GM21825 (cell line): ENCODE measurements at regions not wholly inside any gene's neighbourhood (a gene's known extent, or its start where the extent isn't known, plus 50 kb on each side); places are given as distances from the start of the nearest gene placed in this dataset.
"Not testable (repeated sequence)": the region's sequence is repeated elsewhere in the genome, so short reads cannot be mapped to it uniquely, and the experiment has no call there.

Experiments
- ATAC-seq: cut with Tn5 transposase; IDR thresholded peaks from one replicate; pipeline ENCODE4 v1.9.1; 2021; ENCODE audit warnings: mild to moderate bottlenecking, moderate library complexity; ENCODE audit not compliant: unreplicated experiment

DNA sequence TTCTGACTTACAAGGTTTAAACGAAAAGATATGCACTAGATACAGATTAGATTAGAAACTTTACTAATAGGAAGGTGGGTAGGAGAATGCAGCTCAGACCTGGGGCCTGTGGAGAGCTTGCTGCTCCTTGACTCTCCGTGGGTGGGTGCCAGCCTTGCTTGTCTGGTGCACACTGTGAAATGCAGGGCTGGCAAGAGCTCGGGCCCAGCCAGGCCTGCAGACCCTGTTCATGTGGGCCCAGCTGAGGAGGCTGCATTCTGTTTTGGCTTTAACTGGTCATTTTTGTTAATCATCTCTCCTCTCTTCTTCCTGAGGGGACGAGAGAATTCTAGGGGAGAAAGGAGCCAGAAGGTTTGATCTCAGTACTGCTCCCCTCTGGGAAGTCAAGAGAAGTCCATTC lies 325.4 kb downstream of the QKI start:
- no peak for ATAC-seq

DNA sequence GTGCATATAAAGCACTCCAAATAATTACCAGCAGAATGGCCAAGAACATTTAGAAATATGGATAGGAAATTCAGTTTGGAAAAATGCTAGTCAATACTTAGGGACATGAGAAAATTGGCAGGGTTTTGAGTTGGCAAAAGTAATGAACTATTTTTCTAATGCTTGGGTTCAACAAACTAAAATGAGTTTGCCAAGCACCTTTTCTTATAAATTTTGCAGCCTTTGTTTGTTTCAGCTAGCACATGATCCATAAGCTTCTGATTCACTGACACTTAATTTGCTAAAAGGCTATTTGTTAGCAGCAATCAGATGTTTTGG lies 324.8 kb downstream of the QKI start:
- no peak for ATAC-seq

DNA sequence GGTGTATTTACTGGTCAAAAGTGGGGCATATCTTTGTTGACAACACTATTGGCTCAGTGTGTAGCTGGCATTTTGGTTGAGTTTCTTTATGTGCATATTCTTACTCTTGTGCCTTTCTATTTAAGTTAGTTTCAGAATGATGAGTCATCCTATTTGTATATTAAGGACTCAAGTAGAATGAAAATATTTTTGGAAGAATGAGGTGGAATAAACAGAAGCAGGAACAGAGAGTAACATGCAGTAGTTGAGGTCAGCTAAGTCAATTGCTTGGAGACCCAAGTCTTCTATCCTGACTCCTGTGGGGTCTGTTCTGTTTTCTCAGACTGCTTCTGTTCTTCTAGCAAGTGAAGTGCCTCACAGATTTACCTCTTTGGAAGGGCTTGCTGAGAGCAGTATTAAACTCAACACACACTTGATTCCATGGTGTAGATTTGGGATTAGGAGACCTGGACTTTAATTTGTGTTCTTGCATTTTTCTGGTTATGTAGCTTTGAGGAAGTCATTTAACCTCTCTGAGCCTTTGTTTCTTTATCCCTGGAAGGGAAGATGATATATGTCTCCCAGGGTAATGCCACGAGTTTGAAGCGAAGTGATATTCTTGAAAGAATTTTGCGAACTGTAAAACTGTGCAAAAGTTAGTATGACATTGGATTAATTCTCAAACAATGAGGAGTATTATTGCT lies 324.3 kb downstream of the QKI start:
- peak; percentile 69 for ATAC-seq

DNA sequence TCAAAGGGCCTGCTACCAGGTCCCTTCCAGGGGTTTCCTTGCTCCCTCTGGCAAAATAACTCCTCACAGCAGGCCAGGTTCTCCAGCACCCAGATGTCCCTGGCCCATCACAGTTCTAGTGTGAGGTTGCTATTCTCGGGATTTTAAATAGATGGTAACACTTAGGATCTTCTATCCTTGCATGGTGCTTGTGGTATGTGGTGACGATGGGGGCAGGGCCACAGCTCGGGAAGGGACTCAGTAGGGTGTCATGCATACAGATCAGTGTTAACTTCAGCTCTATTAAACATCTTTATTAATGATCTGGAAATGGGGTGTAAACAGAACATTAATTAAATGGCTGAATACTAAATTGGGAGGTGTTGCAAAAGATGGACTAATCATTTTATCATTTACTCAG lies 323.8 kb downstream of the QKI start:
- no peak for ATAC-seq

DNA sequence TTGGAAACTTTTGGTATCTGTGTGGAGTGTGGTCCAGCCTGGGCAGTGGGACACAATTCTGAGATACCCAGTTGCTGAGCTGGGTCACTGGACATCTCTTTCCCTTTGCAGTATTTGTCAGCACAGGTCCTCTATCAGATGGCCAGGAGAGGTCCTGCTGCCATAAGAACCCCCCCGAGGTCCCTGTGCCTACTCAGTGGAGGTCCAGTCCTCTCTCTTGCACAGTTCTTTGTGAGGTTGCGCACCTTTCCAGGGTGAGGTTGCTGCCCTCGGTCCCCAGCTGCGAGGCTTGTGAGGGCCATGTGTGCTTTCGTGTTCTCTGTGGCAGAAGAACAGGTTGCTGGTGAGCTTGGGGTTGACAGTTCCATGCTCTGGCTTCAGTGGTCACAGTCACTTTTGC lies 320.6 kb downstream of the QKI start:
- ATAC-seq, result no peak

DNA sequence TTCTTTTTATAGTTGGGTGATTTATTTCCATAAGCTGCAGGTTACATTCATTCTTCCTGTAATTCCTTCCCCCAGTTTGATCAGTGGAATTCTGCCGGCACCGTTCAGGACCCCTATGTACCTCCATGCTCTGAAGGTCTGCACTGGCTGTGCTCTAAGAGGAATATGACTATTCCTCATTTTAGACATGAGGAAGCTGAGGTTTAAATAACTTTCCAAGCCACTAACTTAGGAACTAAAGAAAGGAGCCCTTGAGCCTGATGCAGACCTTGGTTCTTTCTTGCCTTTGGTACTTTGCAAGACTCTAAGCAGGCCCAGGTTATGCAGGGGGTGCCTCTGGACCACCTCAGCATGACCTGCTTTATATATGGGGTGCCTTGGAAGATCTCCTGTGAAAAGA lies 318.5 kb downstream of the QKI start:
- no peak for ATAC-seq

DNA sequence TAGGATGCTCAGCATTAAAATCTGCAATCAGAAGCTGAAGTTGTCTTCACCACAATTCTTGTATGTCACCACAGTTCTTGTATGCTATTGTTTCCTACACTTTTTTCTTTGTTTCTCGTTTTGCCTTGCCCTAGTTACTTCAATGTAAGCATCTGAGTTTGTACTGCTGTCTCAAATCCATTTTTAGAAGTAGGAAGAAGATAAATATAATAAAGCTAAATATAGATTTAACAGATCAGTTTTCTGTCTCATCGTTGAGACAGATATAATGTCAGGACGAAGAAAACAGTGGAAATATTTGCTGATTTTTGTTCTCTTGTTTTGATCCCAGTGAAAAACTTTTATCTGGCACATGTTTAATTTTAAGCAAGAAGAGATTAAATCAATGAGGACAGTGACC lies 318.0 kb downstream of the QKI start:
- no peak for ATAC-seq

DNA sequence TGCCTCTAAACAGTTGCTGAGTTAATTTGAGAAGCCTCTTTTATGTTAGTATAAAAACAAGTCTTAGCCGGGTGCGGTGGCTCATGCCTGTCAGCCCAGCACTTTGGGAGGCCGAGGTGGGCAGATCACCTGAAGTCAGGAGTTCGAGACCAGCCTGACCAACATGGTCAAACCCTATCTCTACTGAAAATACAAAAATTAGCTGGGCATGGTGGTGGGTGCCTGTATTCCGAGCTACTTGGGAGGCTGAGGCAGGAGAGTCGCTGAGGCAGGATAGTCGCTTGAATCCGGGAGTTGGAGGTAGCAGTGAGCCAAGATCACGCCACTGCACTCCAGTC lies 317.5 kb downstream of the QKI start:
- ATAC-seq, result not testable (repeated sequence)

DNA sequence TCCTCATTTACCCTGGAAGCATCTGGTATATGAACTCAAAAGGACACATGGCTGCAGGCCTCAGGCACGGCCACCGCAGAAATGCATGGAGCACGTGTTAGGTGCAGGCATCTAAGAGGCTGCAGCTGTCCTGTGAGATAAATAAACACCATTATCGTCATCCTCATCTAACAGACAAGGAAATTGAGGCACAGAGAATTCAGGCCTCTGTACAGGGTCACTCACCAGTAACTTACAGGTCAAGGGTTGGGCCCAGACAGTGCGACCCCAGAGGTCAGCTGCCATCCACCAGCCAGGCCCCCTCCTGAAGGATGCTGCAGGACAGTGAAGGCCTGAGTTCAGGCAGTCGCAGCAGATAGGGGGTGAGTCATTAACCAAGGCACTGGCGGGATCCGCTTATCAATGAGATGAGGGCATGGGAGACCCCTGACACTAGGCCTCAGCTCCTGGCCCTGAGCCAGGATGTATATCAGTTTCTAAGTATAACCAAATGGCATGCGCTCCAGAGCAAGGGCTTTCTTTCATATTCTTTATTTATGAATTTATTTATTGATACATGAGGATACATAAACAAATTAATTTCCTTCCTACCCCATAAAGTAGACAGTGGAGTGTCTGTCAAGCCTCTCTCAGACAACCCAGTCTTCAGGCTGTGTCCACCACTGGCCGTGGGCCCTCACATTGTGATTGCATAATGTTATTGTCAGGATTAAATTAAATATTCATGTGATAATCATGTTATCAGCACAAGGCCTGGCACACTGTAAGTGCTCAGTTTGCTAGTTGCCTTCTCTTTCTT lies 316.9 kb downstream of the QKI start:
- ATAC-seq, result no peak

DNA sequence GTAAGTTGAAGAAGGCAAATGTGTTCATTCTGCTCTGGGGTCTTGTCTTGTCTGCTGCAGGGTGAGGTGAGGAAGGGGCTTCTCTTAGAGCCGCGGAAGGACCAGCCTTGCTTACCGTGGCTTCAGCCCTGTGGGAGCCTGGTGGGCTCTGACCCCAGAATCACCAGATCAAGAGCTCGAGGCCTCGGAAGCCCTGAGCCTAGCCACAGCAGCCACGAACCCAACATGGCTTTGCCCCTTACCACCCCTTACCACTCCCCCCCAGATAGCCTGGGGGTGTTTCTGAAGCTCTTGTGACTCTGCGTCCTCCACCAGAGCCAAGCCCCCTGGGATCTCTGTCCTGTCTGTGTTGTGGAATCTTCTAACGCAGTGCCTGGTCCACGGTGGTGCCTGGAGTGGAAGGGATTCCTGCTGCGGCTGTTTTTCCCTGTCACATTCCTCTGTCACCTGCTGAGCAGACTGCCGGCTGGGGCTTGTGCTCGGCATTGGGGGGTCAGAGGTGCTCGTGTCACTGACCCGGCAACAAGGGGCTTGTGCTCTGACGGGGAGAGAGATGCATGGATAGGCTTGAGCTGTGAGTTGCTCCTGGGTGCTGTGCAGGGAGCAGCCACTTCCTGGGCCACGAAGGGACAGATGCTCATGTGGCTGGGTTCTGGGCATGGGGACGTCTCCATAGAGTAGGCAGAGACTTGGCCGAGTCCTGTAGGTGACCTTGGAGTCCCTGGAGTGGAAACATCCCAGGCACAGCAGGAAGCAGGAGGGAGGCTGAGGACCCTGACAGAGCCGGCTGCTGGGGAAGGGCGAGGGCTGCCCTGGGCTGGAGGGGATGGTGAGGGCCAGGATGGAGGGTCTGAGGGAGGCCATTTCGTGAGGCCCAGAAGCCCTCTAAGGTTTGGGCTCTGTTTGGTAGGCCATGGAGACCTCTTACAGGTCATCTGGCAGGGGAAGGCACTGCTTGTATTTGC lies 316.0 kb downstream of the QKI start:
- no peak for ATAC-seq

DNA sequence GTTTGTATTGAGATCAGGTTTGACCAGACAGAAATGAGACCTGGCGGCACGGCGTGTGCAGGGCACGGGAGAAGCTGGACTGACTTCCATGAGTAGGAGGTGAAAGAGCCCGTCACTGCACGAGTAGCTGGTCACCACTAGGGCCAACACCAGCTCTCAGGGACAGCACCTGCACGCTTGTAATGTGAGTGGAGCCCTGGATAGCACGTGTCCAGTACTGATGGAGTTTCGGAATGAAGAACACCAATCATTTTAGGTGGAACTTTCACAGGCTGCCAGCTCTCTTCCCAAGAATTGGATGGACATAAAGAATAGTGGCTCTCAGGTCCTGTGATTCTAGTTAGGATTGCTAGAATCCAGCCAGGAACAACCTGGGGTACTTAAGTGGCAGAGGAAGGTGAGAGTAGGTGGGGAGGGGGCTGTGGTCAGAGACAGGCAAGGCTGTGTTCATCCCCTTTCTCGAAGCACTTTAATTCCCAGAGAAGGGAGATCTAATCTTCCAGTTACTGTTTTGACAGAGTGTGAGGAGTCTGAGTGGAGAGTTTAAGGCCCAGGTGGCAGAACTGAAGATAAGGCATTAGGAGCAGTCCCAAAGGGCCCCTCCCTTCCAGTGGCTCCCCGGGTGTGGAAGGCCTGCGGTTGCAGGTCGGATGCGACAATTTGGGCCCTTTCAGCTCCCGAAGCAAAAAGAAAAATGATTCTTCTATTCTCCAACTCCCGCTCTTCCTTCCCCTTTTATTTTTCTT lies 314.8 kb downstream of the QKI start:
- no peak for ATAC-seq

DNA sequence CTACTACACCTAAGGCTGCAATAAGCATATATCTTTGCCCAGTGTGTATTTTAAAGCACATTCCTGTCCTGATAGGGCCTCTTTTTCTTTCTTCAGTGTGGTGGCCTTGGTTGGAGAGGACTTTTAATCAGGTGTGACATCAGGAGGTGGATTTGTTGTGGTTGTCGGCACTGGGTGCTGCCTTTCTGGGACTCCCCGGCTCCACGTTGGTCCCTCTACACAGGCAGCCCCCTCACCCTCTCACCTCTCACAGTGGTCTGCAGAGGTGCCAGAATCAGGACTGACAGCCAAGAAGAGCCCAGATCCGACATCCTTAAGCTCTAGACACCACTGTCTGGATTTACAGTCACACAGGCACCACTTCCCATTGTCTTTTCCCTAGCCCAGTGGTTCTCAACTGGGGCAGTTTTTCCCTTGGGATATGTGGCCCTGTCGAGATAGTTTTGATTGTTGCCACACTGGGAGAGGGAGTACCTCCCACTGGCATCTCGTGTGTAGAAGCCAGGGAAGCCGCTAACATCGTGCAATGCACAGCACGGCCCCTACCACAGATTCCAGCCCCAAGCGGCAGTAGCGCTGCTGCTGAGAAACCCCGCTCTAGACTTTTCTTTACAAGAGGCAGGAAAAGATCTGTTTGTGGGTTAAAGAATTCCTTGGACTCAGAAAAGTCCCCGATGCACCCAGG lies 314.1 kb downstream of the QKI start:
- ATAC-seq, result no peak

DNA sequence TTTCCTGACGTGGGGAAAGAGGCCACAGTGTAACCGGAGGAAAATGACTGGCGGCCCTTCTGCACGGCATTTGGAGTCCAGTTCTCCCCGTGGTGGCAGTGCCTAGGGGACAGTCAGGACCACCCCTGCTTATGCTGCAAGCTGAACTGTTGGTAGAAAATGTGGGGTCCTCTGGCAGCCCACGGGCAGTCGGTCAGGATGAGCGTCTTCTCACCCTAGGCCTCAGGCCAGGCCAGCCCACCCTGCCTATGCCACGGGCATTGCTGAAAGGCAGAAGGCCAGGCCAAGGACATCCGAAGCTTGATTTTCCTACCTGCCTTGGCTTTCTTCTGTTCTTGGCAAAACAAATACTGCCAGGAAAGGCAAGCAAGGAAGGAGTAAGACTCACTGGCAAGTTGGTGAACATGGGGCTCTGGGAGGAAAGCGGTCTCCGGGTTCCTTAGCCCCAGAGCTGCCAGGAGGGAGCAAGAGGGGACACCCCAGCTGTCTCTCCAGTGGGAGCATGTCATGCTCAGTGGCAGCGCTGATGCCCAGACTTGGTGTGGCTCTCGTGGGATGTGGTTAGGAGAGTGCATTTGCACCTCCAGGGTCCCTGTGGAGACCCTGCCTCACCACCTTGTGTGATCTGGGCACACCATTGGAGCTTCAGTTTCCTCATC lies 311.6 kb downstream of the QKI start:
- ATAC-seq, result no peak

DNA sequence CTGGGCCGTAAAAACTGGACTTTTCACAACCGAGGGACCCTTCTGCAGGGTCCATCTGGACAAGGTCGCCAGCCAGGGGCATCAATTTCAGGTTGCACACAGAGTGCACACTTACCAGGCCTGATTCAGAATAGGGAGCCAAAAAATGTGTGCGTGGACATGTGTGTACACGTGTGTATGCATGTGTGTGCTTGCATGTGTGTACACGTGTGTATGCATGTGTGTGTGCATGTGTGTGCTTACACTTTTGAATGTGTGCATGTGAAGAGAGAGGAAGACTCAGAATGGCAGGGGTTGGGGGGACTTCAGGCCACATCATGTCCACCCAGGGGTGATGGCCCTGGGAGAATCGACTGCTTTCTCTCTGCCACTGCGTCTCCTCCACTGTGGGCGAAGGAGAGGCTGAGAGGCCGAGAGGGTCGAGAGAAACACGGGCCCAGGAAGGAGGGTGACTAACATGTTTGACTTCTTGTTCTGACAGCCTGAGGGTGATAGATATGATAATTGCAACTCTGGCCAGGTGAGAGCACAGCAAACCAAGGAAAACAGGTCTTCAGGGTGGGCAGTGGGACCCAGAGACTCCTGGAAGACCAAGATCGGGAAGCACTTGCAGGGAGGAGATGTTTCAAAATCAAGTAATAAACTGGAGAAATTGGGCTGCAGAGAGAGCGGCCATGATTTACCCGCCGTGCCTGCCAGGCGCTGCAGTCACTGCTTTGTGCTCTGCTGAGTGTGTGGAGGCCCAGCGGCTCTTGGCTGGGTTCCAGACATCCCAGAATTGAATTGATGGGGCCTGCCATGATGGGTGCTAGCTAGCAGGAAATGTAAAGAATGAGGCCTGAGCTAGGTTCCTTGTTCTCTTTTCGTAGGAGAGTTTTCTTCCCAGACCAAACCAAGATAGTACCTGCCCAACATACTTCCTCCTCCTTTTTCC lies 310.8 kb downstream of the QKI start:
- no peak for ATAC-seq

DNA sequence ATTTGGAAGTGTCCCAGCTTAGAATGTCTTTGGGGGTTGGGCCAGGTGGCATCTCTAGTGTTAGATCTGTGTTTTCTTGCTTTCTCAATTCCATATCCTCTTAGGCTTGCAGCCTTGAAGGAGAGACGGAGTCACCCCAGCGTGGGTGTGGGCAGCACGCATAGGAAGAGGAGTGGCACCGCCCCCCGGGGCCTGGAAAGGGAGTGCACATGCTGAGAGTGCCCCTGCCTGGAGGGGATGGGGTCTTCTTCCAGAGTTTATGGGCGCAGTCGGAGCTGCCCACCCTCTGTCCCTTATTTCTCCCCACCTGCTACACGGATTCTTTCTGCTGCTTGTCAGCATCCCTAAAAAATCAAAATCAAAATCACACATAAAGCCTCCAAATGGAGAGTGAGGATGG lies 309.7 kb downstream of the QKI start:
- no peak for ATAC-seq

DNA sequence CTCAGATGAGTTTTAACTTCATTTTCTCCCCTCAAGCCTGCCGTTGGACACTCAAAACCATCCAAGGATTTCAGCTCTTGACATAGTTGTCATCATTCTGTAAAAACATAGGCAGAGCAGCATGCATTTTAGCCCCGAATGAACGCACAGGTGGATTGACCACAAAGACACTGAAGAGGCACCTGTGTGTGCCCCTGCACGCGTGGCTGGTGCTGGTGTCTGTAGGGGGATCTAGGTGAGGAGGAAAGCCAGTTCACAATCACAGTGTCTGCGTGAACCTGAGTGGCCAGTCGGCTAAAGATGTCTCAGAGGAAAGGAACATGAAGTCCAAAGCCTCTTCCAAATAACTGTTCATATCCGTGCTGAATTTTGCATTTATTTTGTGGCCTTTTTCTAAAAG lies 309.2 kb downstream of the QKI start:
- ATAC-seq, result no peak

DNA sequence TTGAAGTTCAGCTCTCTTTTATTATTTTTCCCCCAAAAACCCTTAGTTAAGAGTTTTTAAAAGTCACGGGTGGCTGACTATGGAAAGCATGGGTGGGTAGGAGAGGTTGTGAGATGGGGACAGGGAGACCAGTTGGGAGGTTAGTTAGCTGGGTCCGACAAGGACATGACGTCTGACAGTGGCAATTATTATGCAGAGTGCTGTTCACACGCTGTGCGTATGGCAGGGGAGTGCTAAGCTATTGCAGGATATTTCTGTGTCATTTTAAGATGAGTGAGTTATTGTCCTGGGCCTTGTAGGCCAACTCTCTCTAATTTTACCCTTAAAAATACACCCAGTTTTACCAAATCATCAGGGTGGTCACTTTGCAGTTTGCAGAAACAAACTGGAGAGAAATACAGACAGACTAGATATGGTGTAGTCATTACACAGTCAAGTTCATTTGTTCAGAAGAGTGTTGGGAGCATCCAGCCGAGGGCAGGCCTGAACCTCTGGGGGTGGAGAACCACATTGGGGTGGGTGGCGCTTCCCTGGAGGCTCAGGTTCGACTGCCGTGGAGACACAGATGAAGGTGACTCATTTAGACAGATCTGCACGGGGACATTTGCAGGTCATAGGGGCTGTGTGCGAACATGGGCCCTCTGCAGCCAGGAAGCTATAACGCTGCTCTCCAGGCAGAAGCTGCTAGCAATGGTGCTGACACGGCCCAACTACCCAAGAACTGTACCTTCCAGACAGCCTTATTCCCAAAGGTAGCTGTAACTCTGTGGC lies 307.6 kb downstream of the QKI start:
- ATAC-seq, result no peak

DNA sequence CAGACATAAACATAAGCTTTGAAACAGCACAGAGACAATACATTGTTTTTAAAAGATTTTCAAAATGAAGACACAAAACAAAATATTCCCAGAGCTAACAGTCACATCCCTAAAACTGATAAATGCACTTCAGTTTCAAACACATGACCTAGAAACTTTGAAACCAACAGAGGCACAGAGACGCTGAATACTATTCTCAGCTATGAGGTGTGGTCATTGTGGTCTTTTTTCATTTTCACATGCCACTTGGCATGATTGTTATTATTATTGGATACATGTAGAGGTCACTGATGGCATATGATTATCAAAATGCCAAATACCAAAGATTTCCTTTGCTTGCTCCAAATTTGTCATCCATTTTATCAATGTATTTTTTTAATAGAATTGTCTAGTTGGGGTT lies 306.9 kb downstream of the QKI start:
- no peak for ATAC-seq
